Psoas muscle (tissue), 7 donors: ENCODE measurements at regions not wholly inside any gene's neighbourhood (a gene's known extent, or its start where the extent isn't known, plus 50 kb on each side); places are given as distances from the start of the nearest gene placed in this dataset.

Experiments
- ATAC-seq, 4 donors: fragments of 200-7000 bp; cut with Tn5 transposase; one replicate each; pipeline ENCODE4 v1.9.1; 2020; ENCODE audit warnings: moderate library complexity in 3 of 4, mild to moderate bottlenecking in 2 of 4
- DNase-seq, 2 donors: peaks; one replicate each; pipeline ENCODE4 v3.0.0-alpha.2; 2020
- H3K27ac ChIP-seq: fragments of 200-600 bp; one replicate; pipeline ENCODE4 v1.8.0; 2022
- H3K27me3 ChIP-seq, 3 donors: fragments of 200-600 bp in 1 of 3; one replicate each; pipeline versions ENCODE4 v1.6.1 to v1.8.0; 2013 to 2022; ENCODE audit warnings: low read length in 2 of 3, mild to moderate bottlenecking in 2 of 3, moderate library complexity in 1 of 3; ENCODE audit not compliant: insufficient read depth in 3 of 3
- H3K36me3 ChIP-seq, 2 donors: fragments of 200-600 bp in 1 of 2; one replicate each; pipeline versions ENCODE4 v1.6.1 to v1.8.0; 2013 to 2022; ENCODE audit warnings: low read depth in 1 of 2, mild to moderate bottlenecking in 1 of 2, moderate library complexity in 1 of 2; ENCODE audit not compliant: insufficient read depth in 1 of 2
- H3K4me1 ChIP-seq: fragments of 200-600 bp; one replicate; pipeline ENCODE4 v1.8.0; 2022
- H3K4me3 ChIP-seq: fragments of 200-600 bp; one replicate; pipeline ENCODE4 v1.8.0; 2022; ENCODE audit warnings: mild to moderate bottlenecking
- H3K9me3 ChIP-seq: fragments of 200-600 bp; one replicate; pipeline ENCODE4 v1.8.0; 2022
- CTCF ChIP-seq: fragments of 200-600 bp; IDR thresholded peaks from one replicate; pipeline ENCODE4 v1.8.0; 2022; ENCODE audit warnings: antibody characterized with exemption
- WGBS, 3 donors: extraction: QIAGEN DNeasy Blood & Tissue Kit; methylation state at CpG; one replicate each; pipeline versions ENCODE4 v1.1.6 to v1.1.7; 2013; 5-methylcytosine and 5-hydroxymethylcytosine counted together
- intact Hi-C, 2 donors: fragments of 100-400 bp; cut with DNase I; formaldehyde crosslinking; loops; one replicate each; pipeline versions ENCODE4 v1.11.0 to v1.14.2; 2022
- donor health status: healthy with polysubstance abuse.
- donor health status: DM: no; HTN: no; CAD: no; lungs with moderate emphysema.
- donor health status: Bipolar disorder and iron deficiency.
- donor health status: healthy.
- donor health status: DM: yes; HTN: yes; CAD: no.
- donor health status: DM: no; HTN: no; CAD: no.
- donor health status: DM: yes; HTN: yes; CAD: no.

- 62 to 65% (median 62%) methylated on average over 11 of the region's 11 CpGs for WGBS, 3 donors
- no peaks in the 10 kb centered on the region for H3K27me3 ChIP-seq
- H3K36me3 ChIP-seq, result no peaks in the 10 kb centered on the region
- no peak for ATAC-seq
- H3K27ac ChIP-seq, result no peak overlapping the region
- H3K4me3 ChIP-seq, result no peak overlapping the region
- intact Hi-C loops, result no loop called here
- TF ChIP-seq CTCF, result no peak
- no peaks in the 10 kb centered on the region for H3K9me3 ChIP-seq
- DNase-seq, result no peak
- H3K4me1 ChIP-seq, result no peaks in the 10 kb centered on the region
Observed at GRCh38 chr16:5763176-5763575, 665.6 kb upstream of the EEF2KMT start.

- ATAC-seq, result no peak
- Histone ChIP-seq H3K36me3 (no peaks in the 10 kb centered on the region), H3K27me3 (no peaks in the 10 kb centered on the region), H3K4me1 (no peaks in the 10 kb centered on the region), H3K27ac (no peak overlapping the region), H3K4me3 (no peak overlapping the region), H3K9me3 (no peaks in the 10 kb centered on the region)
- whole genome bisulfite sequencing, 3 donors, result 73 to 75% (median 74%) methylated on average over 10 of the region's 10 CpGs
- no peak for TF ChIP-seq CTCF
- no peak for DNase-seq
- intact Hi-C loops, result no loop called here
Observed at GRCh38 chr16:5762362-5762761, 664.8 kb upstream of the EEF2KMT start.

GRCh38 chr16:5761592-5761991, 664.0 kb upstream of the EEF2KMT start:
- no peak for TF ChIP-seq CTCF
- H3K4me3 ChIP-seq, result no peak overlapping the region
- ATAC-seq (no peak), DNase-seq (no peak)
- H3K9me3 ChIP-seq, result no peaks in the 10 kb centered on the region
- 66 to 79% (median 74%) methylated on average over 2 of the region's 2 CpGs for WGBS, 3 donors
- H3K36me3 ChIP-seq, result no peaks in the 10 kb centered on the region
- H3K27me3 ChIP-seq, result no peaks in the 10 kb centered on the region
- no peak overlapping the region for H3K27ac ChIP-seq
- H3K4me1 ChIP-seq, result no peaks in the 10 kb centered on the region
- intact Hi-C loops, result no loop called here

- no peaks in the 10 kb centered on the region for H3K9me3 ChIP-seq
- no peak overlapping the region for H3K4me3 ChIP-seq
- no peaks in the 10 kb centered on the region for H3K4me1 ChIP-seq
- H3K27ac ChIP-seq, result no peak overlapping the region
- H3K36me3 ChIP-seq, result no peaks in the 10 kb centered on the region
- 79 to 81% (median 81%) methylated on average over 4 of the region's 4 CpGs for WGBS, 3 donors
- H3K27me3 ChIP-seq, result no peaks in the 10 kb centered on the region
- DNase-seq (no peak), ATAC-seq (no peak)
- no peak for TF ChIP-seq CTCF
- intact Hi-C loops, result no loop called here
Observed at GRCh38 chr16:5758281-5758680, 660.7 kb upstream of the EEF2KMT start.

GRCh38 chr16:5756969-5757368, 659.4 kb upstream of the EEF2KMT start:
- no peak overlapping the region for H3K4me3 ChIP-seq
- intact Hi-C loops, result no loop called here
- no peaks in the 10 kb centered on the region for H3K36me3 ChIP-seq
- H3K27ac ChIP-seq, result no peak overlapping the region
- DNase-seq (no peak), ATAC-seq (no peak)
- H3K9me3 ChIP-seq, result no peaks in the 10 kb centered on the region
- no peaks in the 10 kb centered on the region for H3K27me3 ChIP-seq
- H3K4me1 ChIP-seq, result no peaks in the 10 kb centered on the region
- no peak for TF ChIP-seq CTCF
- WGBS, 3 donors, result 38 to 54% (median 47%) methylated on average over 5 of the region's 5 CpGs
